ENCODE measurements at regions not wholly inside any gene's neighbourhood (a gene's known extent, or its start where the extent isn't known, plus 50 kb on each side); places are given as distances from the start of the nearest gene placed in this dataset.

GRCh38 chr1:244352156-244352830, 99.4 kb downstream of the ADSS2 start:
- no peak for DNase-seq

- DNase-seq: peak; percentile 77 to 81
Measured at GRCh38 chr1:244353551-244354091, 98.1 kb downstream of the ADSS2 start.

GRCh38 chr1:244354810-244355278, 96.9 kb downstream of the ADSS2 start:
- DNase-seq: no peak

- DNase-seq: no peak
Measured at GRCh38 chr1:244356376-244356775, 95.3 kb downstream of the ADSS2 start.
